Thyroid gland (tissue), 4 donors: ENCODE measurements at regions not wholly inside any gene's neighbourhood (a gene's known extent, or its start where the extent isn't known, plus 50 kb on each side); places are given as distances from the start of the nearest gene placed in this dataset.

Experiments
- DNase-seq, 2 donors: peaks; one replicate each; pipeline ENCODE4 v3.0.0-alpha.2; 2019
- H3K27ac ChIP-seq, 3 donors: fragments of 200-600 bp; sonication (generic); 1 replicate in 2 of 3; 2 replicates in 1 of 3; pipeline ENCODE4 v1.5.1; 2016 to 2019; ENCODE audit warnings: mild to moderate bottlenecking in 1 of 3, moderate library complexity in 1 of 3
- H3K27me3 ChIP-seq: fragments of 200-600 bp; sonication (generic); one replicate; pipeline ENCODE4 v1.5.1; 2019
- H3K36me3 ChIP-seq, 2 donors: fragments of 200-600 bp; sonication (generic); one replicate each; pipeline ENCODE4 v1.5.1; 2016 to 2019
- H3K4me1 ChIP-seq, 2 donors: fragments of 200-600 bp; sonication (generic); one replicate each; pipeline ENCODE4 v1.5.1; 2017 to 2019
- H3K4me3 ChIP-seq, 3 donors: fragments of 200-600 bp; sonication (generic); replicated peaks in 1 of 3; 1 replicate in 2 of 3; 2 replicates in 1 of 3; pipeline ENCODE4 v1.5.1; 2016; ENCODE audit warnings: mild to moderate bottlenecking in 1 of 3
- H3K9me3 ChIP-seq: fragments of 200-600 bp; sonication (generic); one replicate; pipeline ENCODE4 v1.5.1; 2017
- CTCF ChIP-seq, 6 experiments: fragments of 200-600 bp in 3 of 6; fragments of 450-650 bp in 3 of 6; sonication (generic) in 3 of 6; IDR thresholded peaks; one replicate each; pipeline ENCODE4 v1.5.1; 2016 to 2019; ENCODE audit warnings: antibody characterized with exemption in 6 of 6, mild to moderate bottlenecking in 2 of 6, inconsistent platforms in 1 of 6, moderate library complexity in 1 of 6
- POLR2A ChIP-seq, 2 donors: fragments of 450-650 bp; IDR thresholded peaks; one replicate each; pipeline ENCODE4 v1.6.1; 2017; ENCODE audit warnings: antibody characterized with exemption in 2 of 2, mild to moderate bottlenecking in 2 of 2, moderate library complexity in 1 of 2
- WGBS, 2 donors: methylation state at CpG; one replicate each; pipeline ENCODE4 v1.1.5; 2017; 5-methylcytosine and 5-hydroxymethylcytosine counted together
- intact Hi-C: fragments of 100-400 bp; cut with DNase I; formaldehyde crosslinking; loops from one replicate; pipeline ENCODE4 v1.15.1; 2023

GRCh38 chr4:140229881-140230280 is 75.9 kb upstream of the MAML3 start:
- WGBS, 2 donors, result 93 to 94% methylated on average over 3 of the region's 3 CpGs
- no peaks in the 10 kb centered on the region for H3K27me3 ChIP-seq
- no peak overlapping the region for H3K4me3 ChIP-seq
- H3K27ac ChIP-seq, result no peak overlapping the region
- no peaks in the 10 kb centered on the region for H3K9me3 ChIP-seq
- DNase-seq, result no peak
- intact Hi-C loops, result no loop called here
- TF ChIP-seq POLR2A (IDR thresholded peaks at IDR 0.05) (no peak), CTCF (IDR thresholded peaks at IDR 0.05) (no peak)
- H3K36me3 ChIP-seq, result no peaks in the 10 kb centered on the region
- H3K4me1 ChIP-seq, result no peaks in the 10 kb centered on the region

DNA sequence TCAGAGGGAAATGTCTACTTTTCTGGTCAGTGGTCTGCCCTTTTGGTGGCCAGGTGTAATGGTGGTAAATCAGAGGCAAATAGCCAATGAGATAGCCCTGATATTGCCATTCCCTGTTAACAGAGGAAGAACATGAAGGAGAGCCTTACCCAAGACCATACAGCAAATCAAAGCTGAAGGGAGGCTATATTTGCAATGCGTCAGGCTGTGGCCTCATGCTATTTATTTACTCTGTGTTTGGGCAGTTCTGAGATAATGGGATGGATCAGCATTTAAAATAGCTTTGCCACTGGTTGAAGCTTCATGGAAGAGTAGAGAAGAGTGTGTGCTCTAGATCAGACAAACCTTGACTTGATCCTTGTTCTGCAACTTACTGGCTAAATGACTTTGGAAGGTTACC is 73.3 kb upstream of the MAML3 start:
- TF ChIP-seq CTCF (IDR thresholded peaks at IDR 0.05) (no peak), POLR2A (IDR thresholded peaks at IDR 0.05) (no peak)
- Histone ChIP-seq H3K4me3 (no peak overlapping the region), H3K4me1 (no peaks in the 10 kb centered on the region), H3K27ac (no peak overlapping the region), H3K9me3 (no peaks in the 10 kb centered on the region), H3K27me3 (no peaks in the 10 kb centered on the region), H3K36me3 (no peaks in the 10 kb centered on the region)
- no peak for DNase-seq
- WGBS, 2 donors, result 94 to 100% methylated on average over 1 of the region's 1 CpG
- intact Hi-C loops, result no loop called here

DNA sequence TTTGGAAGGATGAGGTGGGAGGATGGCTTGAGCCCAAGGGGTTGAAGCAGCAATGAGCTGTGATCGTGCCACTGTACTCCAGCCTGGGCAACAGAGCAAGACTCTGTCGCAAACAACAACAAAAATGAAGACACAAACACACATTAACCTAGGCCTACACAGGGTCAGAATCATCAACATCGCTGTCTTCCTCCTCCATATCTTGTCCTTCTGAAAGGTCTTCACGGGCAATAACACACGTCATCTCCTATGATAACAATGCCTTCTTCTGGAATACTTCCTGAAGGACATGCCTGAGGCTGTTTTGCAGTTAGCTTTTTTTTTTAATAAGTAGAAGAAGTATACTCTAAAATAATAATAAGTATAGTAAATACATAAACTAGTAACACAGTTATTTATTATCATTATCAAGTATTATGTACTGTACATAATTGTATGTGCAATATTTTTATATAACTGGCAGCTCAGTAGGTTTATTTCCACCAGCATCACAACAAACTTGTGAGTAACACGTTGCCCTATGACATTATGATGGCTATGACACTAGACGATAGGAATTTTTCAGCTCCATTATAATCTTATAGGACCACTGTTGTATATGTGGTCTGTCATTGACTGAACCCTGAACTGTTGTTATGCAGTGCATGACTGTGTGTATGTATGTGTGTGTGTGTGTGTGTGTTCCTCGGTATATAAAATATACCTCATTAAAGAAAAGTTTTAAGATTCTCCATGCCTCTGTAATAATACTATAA is 69.2 kb upstream of the MAML3 start:
- no peaks in the 10 kb centered on the region for H3K36me3 ChIP-seq
- no peak for DNase-seq
- no peak overlapping the region for H3K27ac ChIP-seq
- H3K27me3 ChIP-seq, result no peaks in the 10 kb centered on the region
- 88 to 89% methylated on average over 8 of the region's 8 CpGs for WGBS, 2 donors
- peaks cover 8 to 13% of the 10 kb centered on the region in 2 donors for H3K4me1 ChIP-seq
- TF ChIP-seq CTCF (IDR thresholded peaks at IDR 0.05), result no peak
- TF ChIP-seq POLR2A (IDR thresholded peaks at IDR 0.05), result no peak
- H3K9me3 ChIP-seq, result no peaks in the 10 kb centered on the region
- no peak overlapping the region for H3K4me3 ChIP-seq
- intact Hi-C loops, result no loop called here

- H3K27me3 ChIP-seq, result no peaks in the 10 kb centered on the region
- no peaks in the 10 kb centered on the region for H3K9me3 ChIP-seq
- peaks cover 8 to 13% of the 10 kb centered on the region in 2 donors for H3K4me1 ChIP-seq
- TF ChIP-seq POLR2A (IDR thresholded peaks at IDR 0.05) (no peak), CTCF (IDR thresholded peaks at IDR 0.05) (no peak)
- H3K4me3 ChIP-seq, result no peak overlapping the region
- H3K36me3 ChIP-seq, result no peaks in the 10 kb centered on the region
- no peak for DNase-seq
- H3K27ac ChIP-seq, result no peak overlapping the region
- intact Hi-C loops, result no loop called here
Observed at GRCh38 chr4:140222171-140222570, 68.2 kb upstream of the MAML3 start.

DNA sequence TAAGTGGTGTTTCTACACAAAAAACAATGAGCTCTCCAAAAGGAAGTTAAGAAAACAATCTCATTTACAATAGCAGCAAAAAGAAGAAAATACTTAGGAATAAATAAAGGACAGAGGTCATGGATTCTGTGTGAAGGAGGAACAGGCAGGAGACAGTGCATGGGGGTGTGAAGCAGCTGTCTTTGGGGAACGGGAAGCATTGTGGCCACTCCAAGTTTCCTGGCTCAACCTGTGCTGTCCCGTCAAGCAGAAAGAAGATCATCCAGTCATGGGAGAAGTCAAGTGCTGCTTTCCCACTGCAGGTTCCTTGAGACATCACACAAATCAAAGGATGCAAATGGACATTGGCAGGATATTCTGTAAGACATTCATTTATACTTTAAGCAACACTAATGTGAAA is 66.1 kb upstream of the MAML3 start:
- no peak overlapping the region for H3K4me3 ChIP-seq
- DNase-seq, result peak; percentile 68 to 70
- H3K4me1 ChIP-seq, result peaks cover 8 to 13% of the 10 kb centered on the region in 2 donors
- intact Hi-C loops, result no loop called here
- WGBS, 2 donors, result 23 to 26% methylated on average over 2 of the region's 2 CpGs
- no peaks in the 10 kb centered on the region for H3K9me3 ChIP-seq
- H3K36me3 ChIP-seq, result no peaks in the 10 kb centered on the region
- H3K27ac ChIP-seq, result no peak overlapping the region
- no peak for TF ChIP-seq POLR2A (IDR thresholded peaks at IDR 0.05)
- no peak for TF ChIP-seq CTCF (IDR thresholded peaks at IDR 0.05)
- H3K27me3 ChIP-seq, result no peaks in the 10 kb centered on the region
